H1 (cell line): ENCODE measurements at regions not wholly inside any gene's neighbourhood (a gene's known extent, or its start where the extent isn't known, plus 50 kb on each side); places are given as distances from the start of the nearest gene placed in this dataset.

Source experiments
- CTCF ChIA-PET: fragments of 300-600 bp; sonication (Branson Sonifier 250); formaldehyde crosslinking; loops from one replicate; lab custom pipeline; 2021; ENCODE audit not compliant: partially characterized antibody; lab: Charles Lee
- POLR2A ChIA-PET: fragments of 300-600 bp; sonication (Branson Sonifier 250); formaldehyde crosslinking; loops from one replicate; lab custom pipeline; 2021; ENCODE audit warnings: inconsistent platforms; ENCODE audit not compliant: partially characterized antibody; lab: Charles Lee
- DNase-seq, 2 experiments: peaks; one replicate each; pipeline versions ENCODE4 v3.0.0 to v3.0.0-alpha.2; 2010 to 2022; ENCODE audit warnings: low spot score in 2 of 2, low read depth in 1 of 2, mixed read lengths in 1 of 2
- FAIRE-seq: peaks from 2 replicates; lab custom pipeline; 2011; peaks lifted over from hg19 to GRCh38; lab: Jason Lieb, UNC
- H2AFZ ChIP-seq: 2 replicates; pipeline ENCODE4 v1.8.1; 2012; ENCODE audit warnings: low read length, inconsistent platforms
- H2AK5ac ChIP-seq: 2 replicates; pipeline ENCODE4 v1.6.1; 2013; ENCODE audit warnings: low read depth, low read length
- H2BK120ac ChIP-seq: replicated peaks from 2 replicates; pipeline ENCODE3; 2013; ENCODE audit warnings: low read depth, low read length, inconsistent platforms
- H2BK12ac ChIP-seq: 2 replicates; pipeline ENCODE4 v1.6.1; 2013; ENCODE audit warnings: low read depth, low read length
- H2BK15ac ChIP-seq: 2 replicates; pipeline ENCODE4 v1.6.1; 2013; ENCODE audit warnings: low read length
- H2BK20ac ChIP-seq: 2 replicates; pipeline ENCODE4 v1.6.1; 2013; ENCODE audit warnings: low read length
- H2BK5ac ChIP-seq: 2 replicates; pipeline ENCODE4 v1.6.1; 2013; ENCODE audit warnings: low read depth, low read length
- H3K14ac ChIP-seq: 2 replicates; pipeline ENCODE4 v1.6.1; 2013; ENCODE audit warnings: inconsistent platforms; ENCODE audit not compliant: insufficient read length
- H3K18ac ChIP-seq: 2 replicates; pipeline ENCODE4 v1.6.1; 2013; ENCODE audit warnings: low read length; ENCODE audit errors: extremely low read depth
- H3K23ac ChIP-seq: 2 replicates; pipeline ENCODE4 v1.6.1; 2013; ENCODE audit warnings: inconsistent platforms; ENCODE audit not compliant: insufficient read length
- H3K23me2 ChIP-seq: 2 replicates; pipeline ENCODE4 v1.6.1; 2013; ENCODE audit warnings: low read depth, low read length
- H3K27ac ChIP-seq: 2 replicates; pipeline ENCODE4 v1.6.1; 2011; ENCODE audit warnings: low read depth, low read length, inconsistent platforms
- H3K27me3 ChIP-seq, 4 experiments: replicated peaks in 1 of 4; 1 replicate in 1 of 4; 2 replicates in 3 of 4; pipeline versions ENCODE4 v1.6.1 to v1.8.1; 2011 to 2013; ENCODE audit warnings: low read length in 3 of 4, mild to moderate bottlenecking in 3 of 4, inconsistent platforms in 2 of 4, mixed read lengths in 2 of 4, moderate library complexity in 1 of 4; ENCODE audit not compliant: control insufficient read depth in 3 of 4, insufficient read depth in 3 of 4; ENCODE audit errors: extremely low read depth in 1 of 4
- H3K36me3 ChIP-seq, 4 experiments: 2 replicates each; pipeline versions ENCODE4 v1.6.1 to v1.8.1; 2011 to 2013; ENCODE audit warnings: mild to moderate bottlenecking in 4 of 4, low read length in 3 of 4, moderate library complexity in 2 of 4, control low read depth in 1 of 4, inconsistent platforms in 1 of 4; ENCODE audit not compliant: insufficient read depth in 4 of 4, control insufficient read depth in 2 of 4
- H3K4ac ChIP-seq: replicated peaks from 2 replicates; pipeline ENCODE3; 2013; ENCODE audit warnings: low read length, low read depth, mixed read lengths, inconsistent platforms; ENCODE audit not compliant: insufficient read length
- H3K4me1 ChIP-seq, 4 experiments: replicated peaks in 1 of 4; 1 replicate in 1 of 4; 2 replicates in 3 of 4; pipeline versions ENCODE4 v1.6.1 to v1.8.1; 2011 to 2013; ENCODE audit warnings: low read length in 3 of 4, inconsistent platforms in 2 of 4, mixed read lengths in 1 of 4; ENCODE audit not compliant: insufficient read depth in 4 of 4, control insufficient read depth in 3 of 4
- H3K4me2 ChIP-seq, 2 experiments: 2 replicates each; pipeline versions ENCODE4 v1.6.1 to v1.8.1; 2011 to 2013; ENCODE audit warnings: low read depth in 2 of 2, low read length in 2 of 2, control low read depth in 1 of 2, inconsistent platforms in 1 of 2, mild to moderate bottlenecking in 1 of 2; ENCODE audit not compliant: insufficient read depth in 1 of 2
- H3K4me3 ChIP-seq, 4 experiments: fragments of 200-600, 300-600 bp in 1 of 4; sonication (generic), shearing (Covaris generic), sonication (Bioruptor Twin) in 1 of 4; 2 replicates each; pipeline versions ENCODE4 v1.5.1 to v1.8.1; 2011 to 2016; ENCODE audit warnings: low read length in 4 of 4, low read depth in 3 of 4, control low read depth in 2 of 4, inconsistent platforms in 2 of 4, mild to moderate bottlenecking in 2 of 4, mixed read lengths in 1 of 4, moderate library complexity in 1 of 4; ENCODE audit not compliant: insufficient read depth in 2 of 4; ENCODE audit errors: extremely low read depth in 1 of 4
- H3K56ac ChIP-seq: replicated peaks from 2 replicates; pipeline ENCODE3; 2013; ENCODE audit warnings: low read depth, mild to moderate bottlenecking, mixed read lengths, low read length, inconsistent platforms; ENCODE audit not compliant: insufficient read length
- H3K79me1 ChIP-seq: 2 replicates; pipeline ENCODE4 v1.6.1; 2013; ENCODE audit warnings: low read depth, low read length, control low read depth
- H3K79me2 ChIP-seq, 2 experiments: 2 replicates each; pipeline versions ENCODE4 v1.6.1 to v1.8.1; 2012 to 2013; ENCODE audit warnings: low read length in 2 of 2, mild to moderate bottlenecking in 2 of 2, inconsistent platforms in 1 of 2; ENCODE audit not compliant: insufficient read depth in 2 of 2, control insufficient read depth in 1 of 2
- H3K9ac ChIP-seq, 4 experiments: replicated peaks in 1 of 4; 1 replicate in 1 of 4; 2 replicates in 3 of 4; pipeline versions ENCODE4 v1.6.1 to v1.8.1; 2011 to 2013; ENCODE audit warnings: low read depth in 3 of 4, low read length in 3 of 4, control low read depth in 2 of 4, mild to moderate bottlenecking in 2 of 4, moderate library complexity in 2 of 4, inconsistent platforms in 1 of 4; ENCODE audit errors: extremely low read depth in 1 of 4
- H3K9me3 ChIP-seq, 2 experiments: 2 replicates each; pipeline versions ENCODE4 v1.6.1 to v1.8.1; 2012 to 2013; ENCODE audit warnings: mild to moderate bottlenecking in 2 of 2, moderate library complexity in 2 of 2, control low read depth in 1 of 2, inconsistent platforms in 1 of 2, low read depth in 1 of 2, low read length in 1 of 2, mixed read lengths in 1 of 2; ENCODE audit not compliant: insufficient read depth in 2 of 2
- H4K20me1 ChIP-seq, 2 experiments: replicated peaks in 1 of 2; 2 replicates each; pipeline versions ENCODE3 to v1.8.1; 2011 to 2013; ENCODE audit warnings: inconsistent platforms in 2 of 2, low read length in 2 of 2, mild to moderate bottlenecking in 1 of 2; ENCODE audit not compliant: insufficient read depth in 2 of 2, control insufficient read depth in 1 of 2
- H4K5ac ChIP-seq: 2 replicates; pipeline ENCODE4 v1.6.1; 2013; ENCODE audit warnings: low read length, low read depth, mixed read lengths, inconsistent platforms; ENCODE audit not compliant: insufficient read length
- H4K8ac ChIP-seq: 2 replicates; pipeline ENCODE4 v1.8.0; 2013; ENCODE audit warnings: mild to moderate bottlenecking, moderate library complexity, low read length, inconsistent platforms; ENCODE audit not compliant: insufficient read depth; ENCODE audit errors: extremely low read depth
- H4K91ac ChIP-seq: replicated peaks from 2 replicates; pipeline ENCODE3; 2013; ENCODE audit warnings: low read length, mixed read lengths, inconsistent platforms; ENCODE audit not compliant: insufficient read length
- CTCF ChIP-seq, 3 experiments: IDR thresholded peaks; 1 replicate in 2 of 3; 2 replicates in 1 of 3; pipeline versions ENCODE4 v1.5.1 to v1.6.1; 2011; ENCODE audit warnings: low read length in 3 of 3, mild to moderate bottlenecking in 3 of 3, inconsistent platforms in 2 of 3, low read depth in 1 of 3, moderate library complexity in 1 of 3; ENCODE audit not compliant: insufficient read depth in 1 of 3; ENCODE audit errors: control extremely low read depth in 1 of 3
- WGBS, 2 experiments: shearing (Covaris generic) in 1 of 2; methylation state at CpG; one replicate each; pipeline versions ENCODE4 v1.1.6 to v1.1.7; 2013 to 2015; ENCODE audit warnings: low lambda C conversion rate in 2 of 2, mixed read lengths in 2 of 2, inconsistent platforms in 1 of 2, low coverage in 1 of 2, missing lambda C conversion rate in 1 of 2; ENCODE audit not compliant: insufficient replicate concordance in 2 of 2, insufficient coverage in 1 of 2, insufficient read length in 1 of 2; ENCODE audit errors: extremely low coverage in 1 of 2, missing lambda C conversion rate in 1 of 2; 5-methylcytosine and 5-hydroxymethylcytosine counted together

GRCh38 chr3:86249833-86250232, 741.1 kb downstream of the VGLL3 start:
- no peak overlapping the region for H2BK12ac ChIP-seq
- TF ChIP-seq CTCF (IDR thresholded peaks at IDR 0.05; ENCODE audit: control extremely low read depth in 1 of 3, insufficient read depth in 1 of 3, low read depth in 1 of 3, low read length in 3 of 3), result no peak

More at GRCh38 chr3:86249833-86250232, 741.1 kb downstream of the VGLL3 start:
- WGBS, 2 experiments, result 88% methylated on average over 1 of the region's 1 CpG; no CpG with 5 or more reads in 1 of the 2 experiments
- Histone ChIP-seq H4K91ac (no peak overlapping the region), H3K79me1 (no peaks in the 10 kb centered on the region), H3K23ac (no peak overlapping the region), H3K4ac (no peak overlapping the region), H3K9ac (no peak overlapping the region), H2AK5ac (no peak overlapping the region), H3K4me2 (no peak overlapping the region), H3K36me3 (no peaks in the 10 kb centered on the region), H3K9me3 (no peaks in the 10 kb centered on the region), H3K4me3 (no peak overlapping the region), H2BK120ac (no peak overlapping the region), H3K14ac (no peak overlapping the region), H3K18ac (no peak overlapping the region), H3K56ac (no peak overlapping the region), H2BK15ac (no peak overlapping the region), H4K8ac (no peak overlapping the region), H2BK20ac (no peak overlapping the region), H3K79me2 (no peaks in the 10 kb centered on the region), H2AFZ (no peak overlapping the region), H4K20me1 (no peaks in the 10 kb centered on the region), H3K23me2 (no peaks in the 10 kb centered on the region), H4K5ac (no peak overlapping the region), H3K27ac (no peak overlapping the region), H3K27me3 (no peaks in the 10 kb centered on the region), H3K4me1 (peaks cover 0 to 3% (median 0%) of the 10 kb centered on the region in 4 experiments; a peak in 1 of 7 replicates), H2BK5ac (no peak overlapping the region)
- ChIA-PET CTCF (interaction anchor here (0.9 kb wide), 1 partner anchor 429 kb away, joined by 4 read pairs; no protein-coding TSS in a partner anchor), POLR2A (no interaction called here)
- no peak for DNase-seq
- FAIRE-seq, result no peak
